ENCODE measurements at regions not wholly inside any gene's neighbourhood (a gene's known extent, or its start where the extent isn't known, plus 50 kb on each side); places are given as distances from the start of the nearest gene placed in this dataset.

- H3K4me3 ChIP-seq (ENCODE audit: low read length): no peak overlapping the region
- DNase-seq (ENCODE audit: low read depth): no peak
- TF ChIP-seq, protein P1, sequence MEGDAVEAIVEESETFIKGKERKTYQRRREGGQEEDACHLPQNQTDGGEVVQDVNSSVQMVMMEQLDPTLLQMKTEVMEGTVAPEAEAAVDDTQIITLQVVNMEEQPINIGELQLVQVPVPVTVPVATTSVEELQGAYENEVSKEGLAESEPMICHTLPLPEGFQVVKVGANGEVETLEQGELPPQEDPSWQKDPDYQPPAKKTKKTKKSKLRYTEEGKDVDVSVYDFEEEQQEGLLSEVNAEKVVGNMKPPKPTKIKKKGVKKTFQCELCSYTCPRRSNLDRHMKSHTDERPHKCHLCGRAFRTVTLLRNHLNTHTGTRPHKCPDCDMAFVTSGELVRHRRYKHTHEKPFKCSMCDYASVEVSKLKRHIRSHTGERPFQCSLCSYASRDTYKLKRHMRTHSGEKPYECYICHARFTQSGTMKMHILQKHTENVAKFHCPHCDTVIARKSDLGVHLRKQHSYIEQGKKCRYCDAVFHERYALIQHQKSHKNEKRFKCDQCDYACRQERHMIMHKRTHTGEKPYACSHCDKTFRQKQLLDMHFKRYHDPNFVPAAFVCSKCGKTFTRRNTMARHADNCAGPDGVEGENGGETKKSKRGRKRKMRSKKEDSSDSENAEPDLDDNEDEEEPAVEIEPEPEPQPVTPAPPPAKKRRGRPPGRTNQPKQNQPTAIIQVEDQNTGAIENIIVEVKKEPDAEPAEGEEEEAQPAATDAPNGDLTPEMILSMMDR (conservative IDR thresholded peaks at IDR 0.05; ENCODE audit: low read depth, low read length): no peak
Observed at GRCh38 chr13:84553227-84553626, 671.0 kb upstream of the SLITRK1 start.

DNA sequence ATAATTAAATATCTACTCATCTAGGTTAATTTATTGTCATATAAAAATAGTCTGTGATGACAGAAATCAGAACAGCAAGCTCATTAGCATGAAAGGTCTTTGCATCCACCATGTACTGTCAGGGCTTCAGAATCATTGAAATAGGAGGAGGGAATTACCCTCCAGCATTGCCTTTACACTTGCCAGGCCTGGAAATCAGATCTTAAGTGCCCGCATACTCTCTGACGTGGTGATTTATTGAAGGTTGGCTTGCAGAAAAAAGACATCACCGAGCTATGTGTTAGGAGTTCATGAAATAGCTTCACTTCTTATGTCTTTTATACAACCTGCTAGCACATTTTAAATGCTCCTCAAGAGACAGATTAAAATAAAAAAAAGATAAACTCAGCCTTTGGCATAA is 661.7 kb upstream of the SLITRK1 start:
- no peak for DNase-seq (ENCODE audit: low read depth)
- no peak overlapping the region for H3K4me3 ChIP-seq (ENCODE audit: low read length)
- TF ChIP-seq, protein P1 (conservative IDR thresholded peaks at IDR 0.05; ENCODE audit: low read depth, low read length): no peak

- TF ChIP-seq, protein P1 (conservative IDR thresholded peaks at IDR 0.05; ENCODE audit: low read depth, low read length): no peak
- no peak for DNase-seq (ENCODE audit: low read depth)
- H3K4me3 ChIP-seq (ENCODE audit: low read length): no peak overlapping the region
Observed at GRCh38 chr13:84542348-84542747, 660.1 kb upstream of the SLITRK1 start.

- TF ChIP-seq, protein P1 (conservative IDR thresholded peaks at IDR 0.05; ENCODE audit: low read depth, low read length): no peak
- no peak overlapping the region for H3K4me3 ChIP-seq (ENCODE audit: low read length)
- no peak for DNase-seq (ENCODE audit: low read depth)
Observed at GRCh38 chr13:84536906-84537305, 654.6 kb upstream of the SLITRK1 start.

- no peak for DNase-seq (ENCODE audit: low read depth)
- TF ChIP-seq, protein P1 (conservative IDR thresholded peaks at IDR 0.05; ENCODE audit: low read depth, low read length): no peak
- H3K4me3 ChIP-seq (ENCODE audit: low read length): no peak overlapping the region
Observed at GRCh38 chr13:84528408-84529070, 646.3 kb upstream of the SLITRK1 start.

- H3K4me3 ChIP-seq (ENCODE audit: low read length): no peak overlapping the region
- TF ChIP-seq, protein P1 (conservative IDR thresholded peaks at IDR 0.05; ENCODE audit: low read depth, low read length): no peak
- no peak for DNase-seq (ENCODE audit: low read depth)
Observed at GRCh38 chr13:84525865-84526264, 643.6 kb upstream of the SLITRK1 start.

- H3K4me3 ChIP-seq (ENCODE audit: low read length): no peak overlapping the region
- no peak for DNase-seq (ENCODE audit: low read depth)
- TF ChIP-seq, protein P1 (conservative IDR thresholded peaks at IDR 0.05; ENCODE audit: low read depth, low read length): no peak
Observed at GRCh38 chr13:84524586-84524985, 642.3 kb upstream of the SLITRK1 start.

All from retinal pigment epithelial cell (primary cell).